ENCODE measurements at regions not wholly inside any gene's neighbourhood (a gene's known extent, or its start where the extent isn't known, plus 50 kb on each side); places are given as distances from the start of the nearest gene placed in this dataset.

GRCh38 chr5:60352992-60353599 lies 346.9 kb downstream of the DEPDC1B start:
- no peak for TF ChIP-seq CTCF (IDR thresholded peaks at IDR 0.05)
- no peak for TF ChIP-seq POLR2A (IDR thresholded peaks at IDR 0.05)
